ENCODE measurements at regions not wholly inside any gene's neighbourhood (a gene's known extent, or its start where the extent isn't known, plus 50 kb on each side); places are given as distances from the start of the nearest gene placed in this dataset.
"Not testable (repeated sequence)": the region's sequence is repeated elsewhere in the genome, so short reads cannot be mapped to it uniquely, and the experiment has no call there.

DNA sequence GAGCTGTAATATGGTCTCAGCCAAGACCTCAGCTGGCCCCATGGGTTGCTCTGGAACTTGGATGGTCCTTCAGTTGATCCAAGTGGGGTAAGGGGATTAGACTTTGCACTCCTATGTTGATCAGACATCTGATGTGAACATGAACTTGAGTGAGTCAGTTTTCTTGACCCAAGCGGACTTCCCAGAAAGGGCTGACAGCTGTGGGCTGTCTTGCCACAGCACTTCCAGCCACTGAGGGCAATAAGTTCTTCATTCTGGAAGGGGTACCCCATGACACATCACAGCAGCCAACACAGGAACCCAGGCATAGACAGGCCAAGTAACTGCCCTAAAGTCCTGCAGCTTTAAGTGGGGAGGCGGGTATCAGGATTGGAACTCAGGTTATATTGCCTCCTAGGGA is 93.9 kb upstream of the USP24 start:
- ATAC-seq (no peak), DNase-seq (no peak)
- intact Hi-C loops (cut with micrococcal nuclease), result no loop called here

GRCh38 chr1:55305735-55306134 is 90.6 kb upstream of the USP24 start:
- intact Hi-C loops (cut with micrococcal nuclease), result no loop called here
- no peak for ATAC-seq
- no peak for DNase-seq

- ATAC-seq, result peak; percentile 79
- peak; percentile 65 for DNase-seq
- intact Hi-C loops (cut with micrococcal nuclease), result no loop called here
Measured at GRCh38 chr1:55304229-55304740, 89.1 kb upstream of the USP24 start.

GRCh38 chr1:55302972-55303371 is 87.8 kb upstream of the USP24 start:
- DNase-seq (no peak), ATAC-seq (no peak)
- intact Hi-C loops (cut with micrococcal nuclease), result no loop called here

- intact Hi-C loops (cut with micrococcal nuclease), result no loop called here
- ATAC-seq, result peak; percentile 28
- DNase-seq, result no peak
Measured at GRCh38 chr1:55301912-55302311, 86.7 kb upstream of the USP24 start.

DNA sequence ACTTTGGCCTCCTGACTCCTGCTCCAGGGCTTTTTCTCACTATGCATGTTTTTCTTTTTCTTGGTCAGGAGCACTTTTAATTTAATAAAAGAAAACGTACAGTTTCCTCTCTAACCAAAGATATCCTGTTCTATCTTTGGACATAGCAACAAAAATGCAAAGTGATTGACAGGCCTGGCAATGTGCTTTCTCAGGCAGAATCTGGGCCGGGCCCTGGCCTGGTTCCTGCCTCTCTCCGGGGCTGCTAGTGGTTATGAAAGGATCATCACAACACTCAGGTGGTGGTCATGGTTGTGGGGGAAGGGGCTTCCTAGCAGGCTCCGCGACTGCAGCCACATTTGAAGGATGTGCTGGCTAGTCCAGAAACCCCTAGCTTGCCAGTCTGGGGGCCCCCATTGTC is 85.8 kb upstream of the USP24 start:
- no peak for ATAC-seq

DNA sequence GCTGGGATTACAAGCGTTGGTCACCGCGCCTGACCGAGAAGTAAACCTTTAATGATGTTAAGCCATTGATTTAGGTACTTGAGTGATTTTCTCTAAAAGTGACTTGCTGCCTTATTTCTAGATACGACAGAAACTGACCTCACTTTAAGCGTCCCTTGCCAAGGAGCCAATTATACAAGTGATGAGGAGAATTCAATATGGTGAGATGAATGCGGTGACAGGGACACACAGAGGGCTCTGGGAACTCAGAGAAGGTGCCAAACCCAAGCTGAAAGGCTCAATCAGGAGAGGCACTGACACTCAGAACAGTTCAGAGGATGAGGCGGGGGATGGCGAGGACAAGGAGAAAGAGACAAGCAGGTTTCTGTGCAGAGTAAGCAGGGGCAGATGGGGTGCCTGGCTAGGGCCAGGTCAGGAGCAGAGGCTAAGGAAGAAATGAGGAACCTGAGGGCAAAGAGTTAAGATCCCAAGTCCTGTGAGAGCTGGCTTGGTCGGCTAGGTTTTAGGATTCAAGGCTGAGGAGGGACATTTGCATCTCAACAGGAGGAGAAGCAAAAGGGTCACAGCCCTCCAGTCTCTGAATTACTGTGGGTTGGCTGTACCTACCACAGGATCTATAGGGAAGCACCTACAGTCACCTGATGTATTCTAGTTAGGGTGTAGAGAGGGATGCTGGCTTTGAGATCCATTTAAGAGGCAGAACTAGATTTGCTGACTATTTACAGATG is 83.2 kb upstream of the USP24 start:
- ATAC-seq (no peak), DNase-seq (no peak)
- intact Hi-C loops (cut with micrococcal nuclease), result no loop called here

More for the DNA sequence above, 85.8 kb upstream of the USP24 start:
- peak; percentile 33 for DNase-seq
- intact Hi-C loops (cut with micrococcal nuclease), result no loop called here

- DNase-seq; intact Hi-C loops (cut with micrococcal nuclease); ATAC-seq: not testable (repeated sequence)
Measured at GRCh38 chr1:55296247-55296646, 81.1 kb upstream of the USP24 start.

GRCh38 chr1:55289614-55290013 is 74.5 kb upstream of the USP24 start:
- ATAC-seq, result no peak
- intact Hi-C loops (cut with micrococcal nuclease), result loop anchor here (10.0 kb wide), 1 partner anchor 1425 kb away; no protein-coding TSS in a partner anchor
- no peak for DNase-seq

DNA sequence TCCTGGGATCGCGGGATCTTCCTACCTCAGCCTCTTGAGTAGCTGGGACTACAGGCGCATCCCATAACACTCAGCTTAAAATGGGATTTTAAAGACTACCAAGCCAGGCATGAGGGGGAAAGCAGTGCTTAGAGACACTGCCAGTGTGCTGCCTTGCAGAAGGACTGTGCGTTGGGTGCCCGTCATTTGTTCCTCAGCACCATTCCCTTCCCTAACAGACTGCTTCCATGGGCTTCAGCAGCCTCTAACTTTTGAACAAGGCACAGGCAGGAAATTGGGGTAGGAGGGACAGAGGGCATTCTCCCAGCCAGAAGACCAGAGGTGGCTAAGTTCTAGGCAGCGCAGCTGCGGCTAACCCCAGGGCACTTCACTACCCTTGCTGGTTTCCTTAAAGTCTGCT is 73.9 kb upstream of the USP24 start:
- no peak for ATAC-seq

GRCh38 chr1:55288245-55288644 is 73.1 kb upstream of the USP24 start:
- intact Hi-C loops (cut with micrococcal nuclease), result loop anchor here (10.0 kb wide), 1 partner anchor 1427 kb away; no protein-coding TSS in a partner anchor
- ATAC-seq (peak; percentile 20), DNase-seq (no peak)

More for the DNA sequence above, 73.9 kb upstream of the USP24 start:
- intact Hi-C loops (cut with micrococcal nuclease), result loop anchor here (10.0 kb wide), 1 partner anchor 1426 kb away; no protein-coding TSS in a partner anchor
- no peak for DNase-seq

DNA sequence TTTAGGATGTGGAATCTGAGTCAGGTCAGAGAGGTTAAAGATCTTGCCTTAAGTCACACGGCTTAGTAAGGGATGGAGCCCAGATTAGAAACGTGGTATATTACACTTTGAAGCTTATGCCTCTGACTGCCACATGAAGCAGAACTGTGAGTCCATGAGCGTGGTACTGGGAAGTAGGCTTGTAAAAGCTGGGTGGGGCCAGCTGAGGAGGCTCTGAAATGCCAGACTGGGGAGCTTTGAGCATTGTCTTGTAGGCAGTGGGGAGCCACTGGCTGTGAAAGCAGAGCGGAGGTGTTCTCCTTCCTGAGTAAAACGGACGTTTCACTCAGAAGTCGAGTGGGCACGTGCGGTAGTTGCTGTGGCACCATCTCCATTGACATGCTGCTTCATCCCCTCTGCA is 72.6 kb upstream of the USP24 start:
- DNase-seq (no peak), ATAC-seq (no peak)
- intact Hi-C loops (cut with micrococcal nuclease), result loop anchor here (10.0 kb wide), 1 partner anchor 1427 kb away; no protein-coding TSS in a partner anchor

DNA sequence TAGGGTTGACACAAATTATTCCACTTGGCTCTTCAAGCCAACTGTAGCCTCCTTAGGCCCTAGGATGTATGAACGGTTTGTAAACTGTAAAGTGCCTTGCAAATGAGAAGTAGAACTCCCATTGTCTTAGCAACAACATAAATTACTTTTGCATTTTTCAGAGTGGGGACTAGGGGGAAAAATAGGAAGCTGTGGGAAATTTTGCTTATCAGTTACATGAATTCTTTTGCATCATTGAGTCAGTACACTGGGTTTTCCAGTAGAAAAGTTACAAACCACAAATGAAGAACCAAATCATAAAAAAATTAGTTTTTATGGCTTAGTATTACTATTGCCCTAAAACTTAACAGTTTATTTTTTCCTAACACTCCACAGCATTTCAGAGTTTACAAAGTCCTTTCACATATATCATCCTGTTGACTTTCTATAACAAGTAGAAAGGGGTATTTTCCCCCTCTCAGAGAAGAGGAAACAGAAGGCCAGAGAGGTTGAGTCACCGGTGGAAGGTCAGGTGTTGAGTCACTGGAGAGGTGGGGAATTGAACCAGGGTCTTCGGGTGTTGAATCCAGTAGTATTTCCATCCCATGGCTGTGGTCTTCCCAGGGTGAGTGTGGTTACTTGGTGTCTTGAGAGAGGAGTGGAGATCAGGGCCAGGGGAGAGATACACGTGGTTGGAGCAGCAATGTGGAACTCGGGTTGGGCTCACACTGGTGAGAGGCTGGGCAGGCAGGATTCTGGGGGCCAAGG is 71.9 kb upstream of the USP24 start:
- ATAC-seq (no peak), DNase-seq (no peak)
- intact Hi-C loops (cut with micrococcal nuclease), result loop anchor here (10.0 kb wide), 1 partner anchor 1428 kb away; no protein-coding TSS in a partner anchor

DNA sequence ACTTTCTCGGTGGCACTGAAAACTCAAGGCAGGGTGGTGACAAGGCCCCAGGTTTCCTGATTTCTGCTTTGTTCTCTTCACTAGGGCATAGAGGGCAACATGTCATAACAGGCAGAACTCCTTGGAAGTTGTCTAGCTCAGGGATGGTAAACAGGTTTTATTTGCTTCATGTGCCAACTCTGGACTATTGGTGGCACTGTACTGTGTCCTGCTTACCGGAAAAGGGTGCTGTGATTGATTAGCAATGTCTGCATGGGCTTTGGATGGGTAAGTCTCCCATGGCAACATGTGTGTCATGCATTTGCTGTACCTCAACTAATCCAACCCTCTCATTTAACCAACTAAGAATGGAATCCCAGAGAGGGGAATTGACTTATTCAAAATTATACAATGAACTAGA is 70.7 kb upstream of the USP24 start:
- ATAC-seq (no peak), DNase-seq (no peak)
- intact Hi-C loops (cut with micrococcal nuclease), result loop anchor here (10.0 kb wide), 1 partner anchor 1429 kb away; no protein-coding TSS in a partner anchor

GRCh38 chr1:55284856-55285255 is 69.7 kb upstream of the USP24 start:
- no peak for DNase-seq
- ATAC-seq, result peak; percentile 71
- intact Hi-C loops (cut with micrococcal nuclease), result loop anchor here (5.0 to 10.0 kb wide), 2 partner anchors 1297 to 1430 kb away; no protein-coding TSS in a partner anchor

- ATAC-seq, result no peak
- intact Hi-C loops (cut with micrococcal nuclease), result loop anchor here (5.0 to 10.0 kb wide), 2 partner anchors 1300 to 1433 kb away; no protein-coding TSS in a partner anchor
- DNase-seq, result no peak
Measured at GRCh38 chr1:55282058-55282457, 66.9 kb upstream of the USP24 start.

GRCh38 chr1:55280731-55281130 is 65.6 kb upstream of the USP24 start:
- intact Hi-C loops (cut with micrococcal nuclease), result loop anchor here (5.0 to 10.0 kb wide), 2 partner anchors 1302 to 1434 kb away; no protein-coding TSS in a partner anchor
- ATAC-seq (no peak), DNase-seq (no peak)

GRCh38 chr1:55279627-55280026 is 64.5 kb upstream of the USP24 start:
- DNase-seq (no peak), ATAC-seq (no peak)
- intact Hi-C loops (cut with micrococcal nuclease), result loop anchor here (5.0 to 10.0 kb wide), 2 partner anchors 1303 to 1435 kb away; no protein-coding TSS in a partner anchor

GRCh38 chr1:55278378-55278777 is 63.2 kb upstream of the USP24 start:
- DNase-seq (no peak), ATAC-seq (no peak)
- intact Hi-C loops (cut with micrococcal nuclease), result no loop called here

All from left ventricle myocardium superior (tissue), 1 donor.